ENCODE measurements at regions not wholly inside any gene's neighbourhood (a gene's known extent, or its start where the extent isn't known, plus 50 kb on each side); places are given as distances from the start of the nearest gene placed in this dataset.

GRCh38 chr4:62849696-62850095 is 1559.6 kb downstream of the TECRL start:
- no peak for TF ChIP-seq CTCF (conservative IDR thresholded peaks at IDR 0.05; ENCODE audit: low read depth, low read length)
- no peak overlapping the region for H3K4me3 ChIP-seq (ENCODE audit: low read length)

GRCh38 chr4:62835631-62836030 is 1573.6 kb downstream of the TECRL start:
- TF ChIP-seq CTCF (conservative IDR thresholded peaks at IDR 0.05; ENCODE audit: low read depth, low read length): no peak
- no peak overlapping the region for H3K4me3 ChIP-seq (ENCODE audit: low read length)
- no peak for DNase-seq (ENCODE audit: low read depth)

More at GRCh38 chr4:62849696-62850095, 1559.6 kb downstream of the TECRL start:
- no peak for DNase-seq (ENCODE audit: low read depth)

- no peak for TF ChIP-seq CTCF (conservative IDR thresholded peaks at IDR 0.05; ENCODE audit: low read depth, low read length)
- no peak for DNase-seq (ENCODE audit: low read depth)
- H3K4me3 ChIP-seq (ENCODE audit: low read length): no peak overlapping the region
Observed at GRCh38 chr4:62822306-62822705, 1586.9 kb downstream of the TECRL start.

GRCh38 chr4:62816566-62816965 is 1592.7 kb downstream of the TECRL start:
- no peak for DNase-seq (ENCODE audit: low read depth)
- peak overlapping the region; percentile 13 for H3K4me3 ChIP-seq (ENCODE audit: low read length)
- TF ChIP-seq CTCF (conservative IDR thresholded peaks at IDR 0.05; ENCODE audit: low read depth, low read length): no peak

- peak; percentile 5 for TF ChIP-seq CTCF (conservative IDR thresholded peaks at IDR 0.05; ENCODE audit: low read depth, low read length)
- no peak for DNase-seq (ENCODE audit: low read depth)
- no peak overlapping the region for H3K4me3 ChIP-seq (ENCODE audit: low read length)
Observed at GRCh38 chr4:62814510-62815047, 1594.7 kb downstream of the TECRL start.

- TF ChIP-seq CTCF (conservative IDR thresholded peaks at IDR 0.05; ENCODE audit: low read depth, low read length): no peak
Observed at GRCh38 chr4:62806816-62807215, 1602.4 kb downstream of the TECRL start.

GRCh38 chr4:62804075-62804474 is 1603.9 kb downstream of the ADGRL3 start:
- no peak overlapping the region for H3K4me3 ChIP-seq (ENCODE audit: low read length)
- no peak for DNase-seq (ENCODE audit: low read depth)
- TF ChIP-seq CTCF (conservative IDR thresholded peaks at IDR 0.05; ENCODE audit: low read depth, low read length): no peak

More at GRCh38 chr4:62806816-62807215, 1602.4 kb downstream of the TECRL start:
- no peak overlapping the region for H3K4me3 ChIP-seq (ENCODE audit: low read length)
- DNase-seq (ENCODE audit: low read depth): no peak

Measured in retinal pigment epithelial cell (primary cell).